ENCODE measurements at regions not wholly inside any gene's neighbourhood (a gene's known extent, or its start where the extent isn't known, plus 50 kb on each side); places are given as distances from the start of the nearest gene placed in this dataset.

DNA sequence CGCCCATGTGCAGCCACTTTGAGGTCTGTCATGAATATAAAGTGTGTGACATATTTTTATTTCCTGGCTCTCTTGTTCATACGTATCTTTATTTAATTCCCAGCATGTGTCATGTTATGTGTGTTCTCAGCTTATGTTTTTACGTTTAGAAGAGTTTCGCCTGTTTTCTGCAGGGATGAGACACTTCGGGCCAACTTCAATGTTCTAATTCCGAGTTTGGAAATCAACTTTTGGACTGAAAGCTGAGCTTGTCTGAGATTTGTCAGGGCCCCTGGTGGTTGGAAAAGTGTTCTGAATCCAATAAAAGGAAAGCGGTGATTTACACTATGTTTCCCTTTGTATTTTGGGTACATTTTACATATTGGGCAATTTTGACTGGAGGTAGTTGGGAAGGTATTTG lies 810.7 kb downstream of the TBC1D22A start:
- H3K4ac ChIP-seq (ENCODE audit: low read depth, low read length): no peak overlapping the region
- no peak overlapping the region for H2BK20ac ChIP-seq (ENCODE audit: low read depth, low read length)
- no peak for ATAC-seq (ENCODE audit: low read depth)
- H2AK5ac ChIP-seq (ENCODE audit: low read depth, low read length): no peak overlapping the region
- no peak overlapping the region for H2AK9ac ChIP-seq (replicated peaks; ENCODE audit: low read depth, low read length, poor library complexity)
- no peaks in the 10 kb centered on the region for H3K9me1 ChIP-seq (ENCODE audit: insufficient read depth, low read length)
- H4K20me1 ChIP-seq (ENCODE audit: insufficient read depth, low read length): no peaks in the 10 kb centered on the region
- no peaks in the 10 kb centered on the region for H3K4me1 ChIP-seq (ENCODE audit: control insufficient read depth, insufficient read depth, low read length)
- H3K27me3 ChIP-seq (ENCODE audit: control insufficient read depth, insufficient read depth, low read length): no peaks in the 10 kb centered on the region
- H4K8ac ChIP-seq (ENCODE audit: low read depth in 2 of 2, low read length in 2 of 2): no peak overlapping the region
- ChIA-PET POLR2A (ENCODE audit: unreplicated experiment) (no interaction called here), CTCF (no interaction called here)
- DNase-seq: no peak
- no peak overlapping the region for H3K14ac ChIP-seq (replicated peaks; ENCODE audit: low read depth, low read length)
- H3K27ac ChIP-seq (ENCODE audit: insufficient read depth, low read length): no peak overlapping the region
- no CpG with 5 or more reads among the region's 7 CpGs for WGBS, 2 experiments (ENCODE audit: extremely low coverage in 2 of 2, insufficient read length in 1 of 2)
- H2BK15ac ChIP-seq (ENCODE audit: low read depth, low read length): no peak overlapping the region
- H2BK5ac ChIP-seq (ENCODE audit: low read depth, low read length, poor library complexity, severe bottlenecking): no peak overlapping the region
- H3K9me3 ChIP-seq (ENCODE audit: control insufficient read depth, insufficient read depth, low read length): peaks cover 48% of the 10 kb centered on the region
- H4K5ac ChIP-seq (ENCODE audit: low read depth, low read length): no peak overlapping the region
- TF ChIP-seq MAFK (IDR thresholded peaks at IDR 0.05; ENCODE audit: low read depth, low read length) (no peak), CEBPB (IDR thresholded peaks at IDR 0.05; ENCODE audit: low read depth, low read length) (no peak), RFX5 (IDR thresholded peaks at IDR 0.05; ENCODE audit: low read depth, low read length) (no peak), USF2 (IDR thresholded peaks at IDR 0.05; ENCODE audit: low read depth, low read length) (no peak), FOS (IDR thresholded peaks at IDR 0.05; ENCODE audit: low read depth, low read length) (no peak), MAZ (IDR thresholded peaks at IDR 0.05; ENCODE audit: borderline replicate concordance, low read depth, low read length) (no peak), NFE2L2 (IDR thresholded peaks at IDR 0.05; ENCODE audit: low read depth, low read length) (no peak), RAD21 (IDR thresholded peaks at IDR 0.05; ENCODE audit: low read length) (no peak), CHD1 (IDR thresholded peaks at IDR 0.05; ENCODE audit: low read depth, low read length) (no peak), SMC3 (IDR thresholded peaks at IDR 0.05; ENCODE audit: low read depth, low read length) (no peak), POLR2A (IDR thresholded peaks at IDR 0.05; ENCODE audit: low read depth, low read length) (no peak), MXI1 (IDR thresholded peaks at IDR 0.05; ENCODE audit: borderline replicate concordance, low read depth, low read length) (no peak), RCOR1 (IDR thresholded peaks at IDR 0.05; ENCODE audit: insufficient replicate concordance, low read length) (no peak), BHLHE40 (IDR thresholded peaks at IDR 0.05; ENCODE audit: low read depth, low read length) (no peak), ELK1 (IDR thresholded peaks at IDR 0.05; ENCODE audit: borderline replicate concordance, low read depth, low read length) (no peak)
- TF ChIP-seq, protein P1, sequence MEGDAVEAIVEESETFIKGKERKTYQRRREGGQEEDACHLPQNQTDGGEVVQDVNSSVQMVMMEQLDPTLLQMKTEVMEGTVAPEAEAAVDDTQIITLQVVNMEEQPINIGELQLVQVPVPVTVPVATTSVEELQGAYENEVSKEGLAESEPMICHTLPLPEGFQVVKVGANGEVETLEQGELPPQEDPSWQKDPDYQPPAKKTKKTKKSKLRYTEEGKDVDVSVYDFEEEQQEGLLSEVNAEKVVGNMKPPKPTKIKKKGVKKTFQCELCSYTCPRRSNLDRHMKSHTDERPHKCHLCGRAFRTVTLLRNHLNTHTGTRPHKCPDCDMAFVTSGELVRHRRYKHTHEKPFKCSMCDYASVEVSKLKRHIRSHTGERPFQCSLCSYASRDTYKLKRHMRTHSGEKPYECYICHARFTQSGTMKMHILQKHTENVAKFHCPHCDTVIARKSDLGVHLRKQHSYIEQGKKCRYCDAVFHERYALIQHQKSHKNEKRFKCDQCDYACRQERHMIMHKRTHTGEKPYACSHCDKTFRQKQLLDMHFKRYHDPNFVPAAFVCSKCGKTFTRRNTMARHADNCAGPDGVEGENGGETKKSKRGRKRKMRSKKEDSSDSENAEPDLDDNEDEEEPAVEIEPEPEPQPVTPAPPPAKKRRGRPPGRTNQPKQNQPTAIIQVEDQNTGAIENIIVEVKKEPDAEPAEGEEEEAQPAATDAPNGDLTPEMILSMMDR (conservative IDR thresholded peaks at IDR 0.05; ENCODE audit: low read depth, low read length): no peak
- H3K79me1 ChIP-seq (ENCODE audit: low read depth in 1 of 2, low read length in 2 of 2): no peaks in the 10 kb centered on the region
- H2AFZ ChIP-seq (replicated peaks; ENCODE audit: low read length, poor library complexity): no peak overlapping the region
- no TSS peak for BruUV-seq (replicated peaks)
- H3K9ac ChIP-seq (ENCODE audit: low read depth, low read length): no peak overlapping the region
- no peak overlapping the region for H4K91ac ChIP-seq (ENCODE audit: insufficient read depth, low read depth, low read length)
- no peak overlapping the region for H3K4me2 ChIP-seq (ENCODE audit: low read depth, low read length)
- no peak overlapping the region for H3K4me3 ChIP-seq (ENCODE audit: insufficient read depth, low read depth, low read length)
- dilution Hi-C loops (cut with HindIII; ENCODE audit: low sequenced_read_pairs, unreplicated experiment) (no loop called here), in situ Hi-C loops (cut with MboI; ENCODE audit: low sequenced_read_pairs) (no loop called here), intact Hi-C loops (cut with micrococcal nuclease) (no loop called here)
- no peak overlapping the region for H3K18ac ChIP-seq (ENCODE audit: low read depth, low read length)
- no peak overlapping the region for H2BK120ac ChIP-seq (ENCODE audit: low read depth, low read length)
- no peaks in the 10 kb centered on the region for H3K36me3 ChIP-seq (ENCODE audit: control insufficient read depth, insufficient read depth, low read length)
- no peak overlapping the region for H3K23ac ChIP-seq (ENCODE audit: low read depth, low read length)
- no peak overlapping the region for H3K56ac ChIP-seq (ENCODE audit: extremely low read depth, insufficient read depth, low read length)

All from IMR-90 (cell line).